ENCODE measurements at regions not wholly inside any gene's neighbourhood (a gene's known extent, or its start where the extent isn't known, plus 50 kb on each side); places are given as distances from the start of the nearest gene placed in this dataset.
A peak's percentile ranks its signal among the peaks of the same experiment; 100 is the strongest.
"Not testable (repeated sequence)": the region's sequence is repeated elsewhere in the genome, so short reads cannot be mapped to it uniquely, and the experiment has no call there.

GRCh38 chrX:45571453-45571852 is 370.8 kb upstream of the DIPK2B start:
- no peak overlapping the region for H3K4me3 ChIP-seq (ENCODE audit: low read depth, low read length)
- no peak for DNase-seq (ENCODE audit: low read depth)
- no peak for TF ChIP-seq CTCF (IDR thresholded peaks at IDR 0.05; ENCODE audit: insufficient read depth, low read depth, low read length)

- no peak overlapping the region for H3K4me3 ChIP-seq (ENCODE audit: low read depth, low read length)
- TF ChIP-seq CTCF (IDR thresholded peaks at IDR 0.05; ENCODE audit: insufficient read depth, low read depth, low read length) = no peak
- DNase-seq (ENCODE audit: low read depth) = no peak
Measured at GRCh38 chrX:45566456-45566855, 365.8 kb upstream of the DIPK2B start.

GRCh38 chrX:45557387-45557786 is 356.7 kb upstream of the DIPK2B start:
- no peak overlapping the region for H3K4me3 ChIP-seq (ENCODE audit: low read depth, low read length)
- peak; percentile 3 for DNase-seq (ENCODE audit: low read depth)
- no peak for TF ChIP-seq CTCF (IDR thresholded peaks at IDR 0.05; ENCODE audit: insufficient read depth, low read depth, low read length)

GRCh38 chrX:45554736-45555135 is 354.1 kb upstream of the DIPK2B start:
- no peak for TF ChIP-seq CTCF (IDR thresholded peaks at IDR 0.05; ENCODE audit: insufficient read depth, low read depth, low read length)
- no peak for DNase-seq (ENCODE audit: low read depth)
- no peak overlapping the region for H3K4me3 ChIP-seq (ENCODE audit: low read depth, low read length)

- no peak overlapping the region for H3K4me3 ChIP-seq (ENCODE audit: low read depth, low read length)
- TF ChIP-seq CTCF (IDR thresholded peaks at IDR 0.05; ENCODE audit: insufficient read depth, low read depth, low read length) = no peak
- DNase-seq (ENCODE audit: low read depth) = no peak
Measured at GRCh38 chrX:45553417-45553816, 352.7 kb upstream of the DIPK2B start.

- not testable (repeated sequence) for DNase-seq (ENCODE audit: low read depth)
Measured at GRCh38 chrX:45546697-45547096, 346.0 kb upstream of the DIPK2B start.

GRCh38 chrX:45540181-45540580 is 339.5 kb upstream of the DIPK2B start:
- no peak overlapping the region for H3K4me3 ChIP-seq (ENCODE audit: low read depth, low read length)
- no peak for TF ChIP-seq CTCF (IDR thresholded peaks at IDR 0.05; ENCODE audit: insufficient read depth, low read depth, low read length)
- DNase-seq (ENCODE audit: low read depth) = no peak

More at GRCh38 chrX:45546697-45547096, 346.0 kb upstream of the DIPK2B start:
- H3K4me3 ChIP-seq (ENCODE audit: low read depth, low read length) = not testable (repeated sequence)
